CD4-positive, alpha-beta T cell (primary cell): ENCODE measurements at regions not wholly inside any gene's neighbourhood (a gene's known extent, or its start where the extent isn't known, plus 50 kb on each side); places are given as distances from the start of the nearest gene placed in this dataset.

ENCODE experiments used
- ATAC-seq: fragments of 200-7000 bp; cut with Tn5 transposase; one replicate; pipeline ENCODE4 v1.10.0; 2022; ENCODE audit warnings: mild to moderate bottlenecking; ENCODE audit not compliant: poor library complexity
- CTCF ChIA-PET: fragments of 350-600 bp; sonication (Branson Sonifier 250); formaldehyde crosslinking; loops from one replicate; lab custom pipeline; 2021; ENCODE audit warnings: antibody characterized with exemption, inconsistent platforms; lab: Charles Lee
- POLR2A ChIA-PET: fragments of 350-600 bp; sonication (Branson Sonifier 250); formaldehyde crosslinking; loops from one replicate; lab custom pipeline; 2021; ENCODE audit warnings: antibody characterized with exemption, inconsistent platforms; lab: Charles Lee
- DNase-seq, 14 experiments: peaks; one replicate each; pipeline ENCODE4 v3.0.0-alpha.2; 2013 to 2020; ENCODE audit warnings: mixed read lengths in 2 of 14
- H3K27ac ChIP-seq, 2 donors: one replicate each; pipeline versions ENCODE4 v1.5.1 to v1.7.0; 2013; ENCODE audit warnings: low read length in 2 of 2, low read depth in 1 of 2, mild to moderate bottlenecking in 1 of 2
- H3K27me3 ChIP-seq, 2 experiments: 1 replicate in 1 of 2; 2 replicates in 1 of 2; pipeline versions ENCODE4 v1.6.1 to v1.7.0; 2013; ENCODE audit warnings: low read length in 2 of 2, control low read depth in 1 of 2, mild to moderate bottlenecking in 1 of 2, moderate library complexity in 1 of 2; ENCODE audit not compliant: insufficient read depth in 2 of 2, control insufficient read depth in 1 of 2
- H3K36me3 ChIP-seq: one replicate; pipeline ENCODE4 v1.6.1; 2013; ENCODE audit warnings: low read length, control low read depth; ENCODE audit not compliant: insufficient read depth
- H3K4me1 ChIP-seq: one replicate; pipeline ENCODE4 v1.6.1; 2013; ENCODE audit warnings: low read length, control low read depth; ENCODE audit not compliant: insufficient read depth
- H3K4me3 ChIP-seq: one replicate; pipeline ENCODE4 v1.5.1; 2013; ENCODE audit warnings: mild to moderate bottlenecking, low read length, moderate library complexity
- H3K9me3 ChIP-seq, 2 experiments: 1 replicate in 1 of 2; 2 replicates in 1 of 2; pipeline versions ENCODE4 v1.6.1 to v1.7.0; 2013; ENCODE audit warnings: low read length in 2 of 2, mild to moderate bottlenecking in 2 of 2, control low read depth in 1 of 2, moderate library complexity in 1 of 2; ENCODE audit not compliant: control insufficient read depth in 1 of 2, insufficient read depth in 1 of 2
- H3K27ac Mint-ChIP-seq: one replicate; pipeline ENCODE4 v1.8.0; 2020; ENCODE audit warnings: mixed read lengths
- H3K27me3 Mint-ChIP-seq: one replicate; pipeline ENCODE4 v1.8.0; 2021; ENCODE audit warnings: mixed read lengths
- H3K36me3 Mint-ChIP-seq: one replicate; pipeline ENCODE4 v1.8.0; 2021; ENCODE audit warnings: low read depth, mixed read lengths
- H3K4me1 Mint-ChIP-seq: one replicate; pipeline ENCODE4 v1.8.0; 2021; ENCODE audit warnings: low read depth, mixed read lengths
- H3K4me3 Mint-ChIP-seq: one replicate; pipeline ENCODE4 v1.8.0; 2020; ENCODE audit warnings: mild to moderate bottlenecking, mixed read lengths
- H3K9me3 Mint-ChIP-seq: one replicate; pipeline ENCODE4 v1.8.0; 2020; ENCODE audit warnings: mixed read lengths
- intact Hi-C, 2 experiments: fragments of 100-400 bp; cut with DNase I in 1 of 2; cut with micrococcal nuclease in 1 of 2; formaldehyde crosslinking; loops; one replicate each; pipeline versions ENCODE4 v1.15.1 to v1.9.0; 2023 to 2025; cut with DNase I, micrococcal nuclease
- TF ChIP-seq, protein P1 (sequence below): fragments of 200-600 bp; IDR thresholded peaks from one replicate; pipeline ENCODE4 v1.8.0; 2022; ENCODE audit warnings: antibody characterized with exemption, mild to moderate bottlenecking

DNA sequence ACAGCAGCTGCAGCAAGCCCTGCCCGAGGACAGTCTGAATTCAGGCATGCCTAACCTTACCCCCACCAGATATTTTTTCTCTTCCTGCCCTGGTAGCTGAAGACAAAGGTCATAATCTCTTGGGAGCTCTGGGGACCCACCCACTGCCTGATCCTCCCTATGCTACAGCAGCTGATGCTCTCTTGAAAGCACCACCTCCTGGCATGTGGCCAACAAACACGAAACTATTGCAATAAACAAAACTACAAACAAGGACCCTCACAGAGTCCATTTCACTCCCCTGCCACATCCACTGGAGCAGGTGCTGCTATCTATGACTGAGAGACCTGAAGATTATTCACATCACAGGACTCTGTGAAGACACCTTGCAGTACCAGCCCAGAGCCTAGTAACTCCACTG is 238.5 kb upstream of the HS3ST5 start:
- intact Hi-C loops = no loop called here
- no peak for ATAC-seq
- H3K27ac ChIP-seq = no peak overlapping the region
- DNase-seq = no peak
- Mint-ChIP-seq H3K27ac (no peak overlapping the region), H3K4me3 (no peak overlapping the region), H3K9me3 (peaks cover 7% of the 10 kb centered on the region), H3K4me1 (no peaks in the 10 kb centered on the region), H3K27me3 (no peaks in the 10 kb centered on the region), H3K36me3 (no peaks in the 10 kb centered on the region)
- H3K36me3 ChIP-seq = no peaks in the 10 kb centered on the region
- TF ChIP-seq, protein P1, sequence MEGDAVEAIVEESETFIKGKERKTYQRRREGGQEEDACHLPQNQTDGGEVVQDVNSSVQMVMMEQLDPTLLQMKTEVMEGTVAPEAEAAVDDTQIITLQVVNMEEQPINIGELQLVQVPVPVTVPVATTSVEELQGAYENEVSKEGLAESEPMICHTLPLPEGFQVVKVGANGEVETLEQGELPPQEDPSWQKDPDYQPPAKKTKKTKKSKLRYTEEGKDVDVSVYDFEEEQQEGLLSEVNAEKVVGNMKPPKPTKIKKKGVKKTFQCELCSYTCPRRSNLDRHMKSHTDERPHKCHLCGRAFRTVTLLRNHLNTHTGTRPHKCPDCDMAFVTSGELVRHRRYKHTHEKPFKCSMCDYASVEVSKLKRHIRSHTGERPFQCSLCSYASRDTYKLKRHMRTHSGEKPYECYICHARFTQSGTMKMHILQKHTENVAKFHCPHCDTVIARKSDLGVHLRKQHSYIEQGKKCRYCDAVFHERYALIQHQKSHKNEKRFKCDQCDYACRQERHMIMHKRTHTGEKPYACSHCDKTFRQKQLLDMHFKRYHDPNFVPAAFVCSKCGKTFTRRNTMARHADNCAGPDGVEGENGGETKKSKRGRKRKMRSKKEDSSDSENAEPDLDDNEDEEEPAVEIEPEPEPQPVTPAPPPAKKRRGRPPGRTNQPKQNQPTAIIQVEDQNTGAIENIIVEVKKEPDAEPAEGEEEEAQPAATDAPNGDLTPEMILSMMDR = no peak
- no peaks in the 10 kb centered on the region for H3K27me3 ChIP-seq
- H3K4me1 ChIP-seq = no peaks in the 10 kb centered on the region
- ChIA-PET CTCF (no interaction called here), POLR2A (no interaction called here)
- no peak overlapping the region for H3K4me3 ChIP-seq
- H3K9me3 ChIP-seq = peaks cover 0 to 6% of the 10 kb centered on the region in 2 experiments

DNA sequence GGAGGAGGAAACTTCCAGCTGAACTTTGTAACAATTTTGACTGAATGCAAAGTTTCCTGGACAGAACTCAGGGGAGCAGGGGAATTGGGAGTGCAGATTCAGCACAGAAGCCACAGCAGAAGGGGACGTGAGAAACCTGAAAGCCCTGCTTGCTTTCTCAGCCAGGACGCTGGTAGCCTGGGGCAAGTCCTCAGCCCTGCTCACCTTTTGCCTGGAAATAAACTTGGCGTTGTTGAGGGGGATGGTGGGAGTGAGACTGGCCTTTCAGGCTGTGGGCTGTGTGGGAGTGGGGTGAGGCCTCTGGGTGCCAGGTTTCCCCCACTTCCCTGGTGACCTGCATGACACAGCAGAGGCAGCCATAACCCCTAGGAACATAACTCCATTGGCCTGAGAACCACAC is 238.1 kb upstream of the HS3ST5 start:
- no peaks in the 10 kb centered on the region for H3K36me3 Mint-ChIP-seq
- DNase-seq = no peak
- CTCF ChIA-PET = no interaction called here
- H3K9me3 ChIP-seq = peaks cover 0 to 6% of the 10 kb centered on the region in 2 experiments
- peaks cover 7% of the 10 kb centered on the region for H3K9me3 Mint-ChIP-seq
- H3K4me3 ChIP-seq = no peak overlapping the region
- intact Hi-C loops = no loop called here
- H3K4me1 ChIP-seq = no peaks in the 10 kb centered on the region
- H3K4me3 Mint-ChIP-seq = no peak overlapping the region
- no peaks in the 10 kb centered on the region for H3K27me3 ChIP-seq
- H3K27ac Mint-ChIP-seq = no peak overlapping the region
- ATAC-seq = no peak
- no peaks in the 10 kb centered on the region for H3K36me3 ChIP-seq
- TF ChIP-seq, protein P1 = no peak
- POLR2A ChIA-PET = no interaction called here
- no peak overlapping the region for H3K27ac ChIP-seq
- H3K4me1 Mint-ChIP-seq = no peaks in the 10 kb centered on the region
- H3K27me3 Mint-ChIP-seq = no peaks in the 10 kb centered on the region

DNA sequence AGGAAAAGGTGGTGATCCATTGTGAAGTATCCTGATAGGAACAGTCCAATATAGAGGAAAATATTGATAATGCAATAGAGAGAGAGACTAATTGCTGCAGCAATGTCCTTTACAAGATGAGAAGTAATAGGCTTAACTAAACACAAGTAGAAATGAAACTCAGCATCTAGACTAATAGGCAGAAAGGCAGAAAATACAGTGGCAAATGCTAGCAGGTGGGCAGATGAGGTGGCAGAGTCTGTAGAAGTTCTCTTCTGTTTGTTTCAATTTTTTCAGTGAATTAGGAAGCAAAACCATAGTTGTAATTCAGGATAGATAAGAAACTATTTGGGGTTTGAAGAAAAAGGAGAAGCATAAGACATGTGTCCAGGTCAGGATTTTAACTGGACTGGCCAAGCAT is 236.7 kb upstream of the HS3ST5 start:
- H3K27ac ChIP-seq = no peak overlapping the region
- TF ChIP-seq, protein P1 = no peak
- H3K27ac Mint-ChIP-seq = no peak overlapping the region
- H3K4me3 ChIP-seq = no peak overlapping the region
- no peaks in the 10 kb centered on the region for H3K4me1 ChIP-seq
- H3K36me3 Mint-ChIP-seq = no peaks in the 10 kb centered on the region
- ChIA-PET CTCF (no interaction called here), POLR2A (no interaction called here)
- H3K4me3 Mint-ChIP-seq = no peak overlapping the region
- DNase-seq (no peak), ATAC-seq (no peak)
- peaks cover 0 to 6% of the 10 kb centered on the region in 2 experiments for H3K9me3 ChIP-seq
- peaks cover 7% of the 10 kb centered on the region for H3K9me3 Mint-ChIP-seq
- intact Hi-C loops = no loop called here
- H3K4me1 Mint-ChIP-seq = no peaks in the 10 kb centered on the region
- H3K27me3 Mint-ChIP-seq = no peaks in the 10 kb centered on the region
- H3K36me3 ChIP-seq = no peaks in the 10 kb centered on the region
- no peaks in the 10 kb centered on the region for H3K27me3 ChIP-seq
